Panc1 (cell line): ENCODE measurements at regions not wholly inside any gene's neighbourhood (a gene's known extent, or its start where the extent isn't known, plus 50 kb on each side); places are given as distances from the start of the nearest gene placed in this dataset.
"Not testable (repeated sequence)": the region's sequence is repeated elsewhere in the genome, so short reads cannot be mapped to it uniquely, and the experiment has no call there.

Source experiments
- ATAC-seq: fragments of 200-7000 bp; cut with Tn5 transposase; 2 replicates; pipeline ENCODE4 v1.9.1; 2020; ENCODE audit warnings: mild to moderate bottlenecking, moderate library complexity
- BruUV-seq: library from RNA; stranded (reverse); fragments of 400-500 nt; replicated peaks from 2 replicates; lab custom pipeline; 2021; lab: Mats Ljungman, UMichigan
- CTCF ChIA-PET: fragments of 300-600 bp; sonication (Branson Sonifier 250); formaldehyde crosslinking; loops from one replicate; lab custom pipeline; 2022; ENCODE audit warnings: antibody characterized with exemption; lab: Charles Lee
- POLR2A ChIA-PET: fragments of 300-600 bp; sonication (Branson Sonifier 250); formaldehyde crosslinking; loops from one replicate; lab custom pipeline; 2022; ENCODE audit warnings: antibody characterized with exemption; lab: Charles Lee
- DNase-seq: peaks from one replicate; pipeline ENCODE4 v3.0.0-alpha.2; 2010; ENCODE audit warnings: low read depth, low spot score
- H3K27ac ChIP-seq: 2 replicates; pipeline ENCODE4 v1.5.1; 2011; ENCODE audit warnings: mild to moderate bottlenecking, low read length, inconsistent platforms
- H3K27me3 ChIP-seq: fragments of 200-500 bp; sonication (Bioruptor generic); 2 replicates; pipeline ENCODE4 v1.6.0; 2014; ENCODE audit warnings: low read length, inconsistent platforms; ENCODE audit not compliant: control insufficient read depth, insufficient read depth
- H3K36me3 ChIP-seq: fragments of 200-500 bp; sonication (Bioruptor generic); 2 replicates; pipeline ENCODE4 v1.5.1; 2014; ENCODE audit warnings: inconsistent platforms, mild to moderate bottlenecking, low read length, moderate library complexity; ENCODE audit not compliant: control insufficient read depth, insufficient read depth
- H3K4me1 ChIP-seq: 2 replicates; pipeline ENCODE4 v1.5.1; 2011; ENCODE audit warnings: inconsistent platforms, mild to moderate bottlenecking, low read length, moderate library complexity; ENCODE audit not compliant: control insufficient read depth, insufficient read depth
- H3K4me3 ChIP-seq, 2 experiments: 2 replicates each; pipeline ENCODE4 v1.5.1; 2011 to 2012; ENCODE audit warnings: low read depth in 2 of 2, low read length in 2 of 2, mild to moderate bottlenecking in 2 of 2, inconsistent platforms in 1 of 2, moderate library complexity in 1 of 2
- H3K9me3 ChIP-seq: fragments of 200-500 bp; sonication (Bioruptor generic); 2 replicates; pipeline ENCODE4 v1.5.1; 2014; ENCODE audit warnings: low read depth, mild to moderate bottlenecking, inconsistent platforms, low read length, moderate library complexity; ENCODE audit not compliant: control insufficient read depth, insufficient read depth
- CTCF ChIP-seq: fragments of 450-650 bp; IDR thresholded peaks from 2 replicates; pipeline ENCODE4 v1.5.1; 2017; ENCODE audit warnings: mild to moderate bottlenecking
- POLR2AphosphoS5 ChIP-seq: IDR thresholded peaks from 2 replicates; pipeline ENCODE4 v1.6.1; 2012; ENCODE audit warnings: mild to moderate bottlenecking, low read depth, low read length, moderate library complexity
- REST ChIP-seq, 2 experiments: IDR thresholded peaks; 2 replicates each; pipeline ENCODE4 v1.6.1; 2011 to 2012; ENCODE audit warnings: low read depth in 2 of 2, control low read depth in 1 of 2, low read length in 1 of 2, mild to moderate bottlenecking in 1 of 2, moderate library complexity in 1 of 2; ENCODE audit not compliant: insufficient read depth in 1 of 2
- SIN3A ChIP-seq: IDR thresholded peaks from 2 replicates; pipeline ENCODE4 v1.6.1; 2012; ENCODE audit warnings: low read depth, mild to moderate bottlenecking, low read length, moderate library complexity, borderline replicate concordance; ENCODE audit not compliant: insufficient read depth
- TCF7L2 ChIP-seq: IDR thresholded peaks from 2 replicates; pipeline ENCODE4 v1.6.1; 2011; ENCODE audit warnings: mild to moderate bottlenecking, low read depth, low read length, inconsistent platforms
- in situ Hi-C: cut with HindIII; loops from 2 replicates; pipeline ENCODE4 v1.10.0; 2016; ENCODE audit warnings: low sequenced_read_pairs, low pct_unique_long_range_greater_than_20kb
- intact Hi-C: fragments of 100-400 bp; cut with micrococcal nuclease; formaldehyde crosslinking; loops from one replicate; pipeline ENCODE4 v1.10.0; 2022; ENCODE audit not compliant: unreplicated experiment

GRCh38 chr9:106025453-106025852 is 331.1 kb downstream of the TMEM38B start:
- Histone ChIP-seq H3K27me3 (no peaks in the 10 kb centered on the region), H3K4me1 (no peaks in the 10 kb centered on the region), H3K9me3 (no peaks in the 10 kb centered on the region), H3K27ac (no peak overlapping the region), H3K4me3 (no peak overlapping the region), H3K36me3 (no peaks in the 10 kb centered on the region)
- BruUV-seq: no TSS peak
- TF ChIP-seq TCF7L2: no peak
- TF ChIP-seq POLR2AphosphoS5: no peak
- TF ChIP-seq REST (IDR thresholded peaks at IDR 0.05; ENCODE audit: insufficient read depth in 1 of 2, low read depth in 2 of 2, low read length in 1 of 2): no peak
- no peak for TF ChIP-seq SIN3A
- TF ChIP-seq CTCF: no peak
- ATAC-seq: no peak
- ChIA-PET CTCF (no interaction called here), POLR2A (no interaction called here)
- intact Hi-C loops: no loop called here
- no peak for DNase-seq
- in situ Hi-C loops: no loop called here

- H3K9me3 ChIP-seq, DNase-seq: not testable (repeated sequence)
Observed at GRCh38 chr9:106030146-106030545, 335.8 kb downstream of the TMEM38B start.

GRCh38 chr9:106032978-106033377 is 338.6 kb downstream of the TMEM38B start:
- Histone ChIP-seq H3K36me3 (no peaks in the 10 kb centered on the region), H3K27ac (no peak overlapping the region), H3K9me3 (no peaks in the 10 kb centered on the region), H3K4me3 (no peak overlapping the region), H3K27me3 (no peaks in the 10 kb centered on the region), H3K4me1 (no peaks in the 10 kb centered on the region)
- no peak for DNase-seq
- in situ Hi-C loops (no loop called here), intact Hi-C loops (no loop called here)
- ChIA-PET POLR2A (no interaction called here), CTCF (no interaction called here)
- no peak for ATAC-seq
- BruUV-seq: no TSS peak
- TF ChIP-seq POLR2AphosphoS5: no peak
- TF ChIP-seq REST (IDR thresholded peaks at IDR 0.05; ENCODE audit: insufficient read depth in 1 of 2, low read depth in 2 of 2, low read length in 1 of 2): no peak
- no peak for TF ChIP-seq SIN3A
- no peak for TF ChIP-seq CTCF
- TF ChIP-seq TCF7L2: no peak

More at GRCh38 chr9:106030146-106030545, 335.8 kb downstream of the TMEM38B start:
- ATAC-seq, H3K27me3 ChIP-seq, BruUV-seq, H3K36me3 ChIP-seq, in situ Hi-C loops, CTCF ChIA-PET, H3K27ac ChIP-seq, H3K4me3 ChIP-seq, intact Hi-C loops, POLR2A ChIA-PET, H3K4me1 ChIP-seq: not testable (repeated sequence)
